ENCODE measurements at regions not wholly inside any gene's neighbourhood (a gene's known extent, or its start where the extent isn't known, plus 50 kb on each side); places are given as distances from the start of the nearest gene placed in this dataset.

DNA sequence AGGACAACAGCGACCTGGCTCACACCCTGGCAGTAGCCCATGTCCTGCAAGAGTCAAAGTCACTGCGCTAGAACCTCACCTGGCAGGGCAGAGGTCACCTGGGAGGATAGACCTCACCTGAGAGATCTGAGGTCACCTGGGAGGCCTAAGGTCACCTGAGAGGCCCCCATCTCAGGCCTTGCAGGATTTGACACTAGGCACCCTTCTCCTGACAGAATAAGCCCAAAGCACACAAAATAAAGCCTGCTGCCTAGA lies 75.2 kb upstream of the SPTLC1 start:
- no peak for DNase-seq
- WGBS, 2 donors: 60 to 65% methylated on average over 2 of the region's 2 CpGs

DNA sequence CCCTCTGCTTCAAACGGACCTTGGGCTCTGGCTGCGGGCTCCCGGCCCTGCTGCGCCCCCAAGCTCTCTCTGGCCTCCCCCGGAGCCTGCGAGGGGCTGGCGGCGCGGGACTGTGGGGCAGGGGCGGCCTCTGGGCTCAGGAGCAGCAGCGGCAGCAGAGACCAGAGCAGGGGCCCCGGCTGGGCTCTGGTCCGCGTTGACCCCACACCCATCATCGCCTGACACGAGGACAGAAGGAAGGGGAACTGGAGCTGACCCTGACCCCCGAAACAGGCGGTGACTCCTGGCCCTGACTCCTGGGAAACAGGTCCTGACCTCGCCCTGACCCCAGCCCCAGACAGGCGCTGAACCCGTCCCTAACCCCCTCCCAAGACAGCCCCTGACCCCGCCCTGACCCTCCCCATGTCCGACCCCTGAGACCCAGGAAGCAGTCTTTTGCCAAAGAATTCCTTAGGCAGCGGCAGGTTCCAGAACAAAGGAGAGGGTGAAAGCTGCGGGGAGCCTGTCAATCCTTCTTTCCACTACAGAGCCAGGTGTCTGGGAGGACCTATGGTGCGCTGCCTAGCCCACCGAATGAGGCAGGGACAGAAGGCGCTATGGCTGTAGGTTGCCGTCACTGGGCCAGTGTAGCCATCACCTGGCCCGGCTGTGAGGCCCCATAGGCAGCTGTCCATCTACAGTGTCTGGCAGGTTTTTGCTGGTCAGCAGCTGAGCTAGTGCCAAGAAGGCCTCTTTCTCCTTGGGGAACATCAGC lies 74.7 kb upstream of the SPTLC1 start:
- H3K9me3 ChIP-seq: no peaks in the 10 kb centered on the region
- WGBS, 2 donors: 62 to 100% methylated on average over 2 to 23 of the region's 30 CpGs
- no peak overlapping the region for H3K27ac ChIP-seq
- no peaks in the 10 kb centered on the region for H3K4me1 ChIP-seq
- intact Hi-C loops (cut with DNase I): no loop called here
- no peak for DNase-seq
- no peak for ATAC-seq
- H3K27me3 ChIP-seq: no peaks in the 10 kb centered on the region
- TF ChIP-seq POLR2A (IDR thresholded peaks at IDR 0.05): no peak
- TF ChIP-seq, protein P1, sequence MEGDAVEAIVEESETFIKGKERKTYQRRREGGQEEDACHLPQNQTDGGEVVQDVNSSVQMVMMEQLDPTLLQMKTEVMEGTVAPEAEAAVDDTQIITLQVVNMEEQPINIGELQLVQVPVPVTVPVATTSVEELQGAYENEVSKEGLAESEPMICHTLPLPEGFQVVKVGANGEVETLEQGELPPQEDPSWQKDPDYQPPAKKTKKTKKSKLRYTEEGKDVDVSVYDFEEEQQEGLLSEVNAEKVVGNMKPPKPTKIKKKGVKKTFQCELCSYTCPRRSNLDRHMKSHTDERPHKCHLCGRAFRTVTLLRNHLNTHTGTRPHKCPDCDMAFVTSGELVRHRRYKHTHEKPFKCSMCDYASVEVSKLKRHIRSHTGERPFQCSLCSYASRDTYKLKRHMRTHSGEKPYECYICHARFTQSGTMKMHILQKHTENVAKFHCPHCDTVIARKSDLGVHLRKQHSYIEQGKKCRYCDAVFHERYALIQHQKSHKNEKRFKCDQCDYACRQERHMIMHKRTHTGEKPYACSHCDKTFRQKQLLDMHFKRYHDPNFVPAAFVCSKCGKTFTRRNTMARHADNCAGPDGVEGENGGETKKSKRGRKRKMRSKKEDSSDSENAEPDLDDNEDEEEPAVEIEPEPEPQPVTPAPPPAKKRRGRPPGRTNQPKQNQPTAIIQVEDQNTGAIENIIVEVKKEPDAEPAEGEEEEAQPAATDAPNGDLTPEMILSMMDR (IDR thresholded peaks at IDR 0.05): no peak
- H3K36me3 ChIP-seq (replicated peaks in 1 of 2; ENCODE audit: insufficient read depth in 1 of 2, low read depth in 2 of 2): no peaks in the 10 kb centered on the region
- no peak overlapping the region for H3K4me3 ChIP-seq

More for the DNA sequence above, 75.2 kb upstream of the SPTLC1 start:
- Histone ChIP-seq H3K4me1 (no peaks in the 10 kb centered on the region), H3K36me3 (replicated peaks in 1 of 2; ENCODE audit: insufficient read depth in 1 of 2, low read depth in 2 of 2) (no peaks in the 10 kb centered on the region), H3K27ac (no peak overlapping the region), H3K4me3 (no peak overlapping the region), H3K9me3 (no peaks in the 10 kb centered on the region), H3K27me3 (no peaks in the 10 kb centered on the region)
- TF ChIP-seq, protein P1 (IDR thresholded peaks at IDR 0.05): no peak
- TF ChIP-seq POLR2A (IDR thresholded peaks at IDR 0.05): no peak
- intact Hi-C loops (cut with DNase I): no loop called here
- ATAC-seq: no peak

DNA sequence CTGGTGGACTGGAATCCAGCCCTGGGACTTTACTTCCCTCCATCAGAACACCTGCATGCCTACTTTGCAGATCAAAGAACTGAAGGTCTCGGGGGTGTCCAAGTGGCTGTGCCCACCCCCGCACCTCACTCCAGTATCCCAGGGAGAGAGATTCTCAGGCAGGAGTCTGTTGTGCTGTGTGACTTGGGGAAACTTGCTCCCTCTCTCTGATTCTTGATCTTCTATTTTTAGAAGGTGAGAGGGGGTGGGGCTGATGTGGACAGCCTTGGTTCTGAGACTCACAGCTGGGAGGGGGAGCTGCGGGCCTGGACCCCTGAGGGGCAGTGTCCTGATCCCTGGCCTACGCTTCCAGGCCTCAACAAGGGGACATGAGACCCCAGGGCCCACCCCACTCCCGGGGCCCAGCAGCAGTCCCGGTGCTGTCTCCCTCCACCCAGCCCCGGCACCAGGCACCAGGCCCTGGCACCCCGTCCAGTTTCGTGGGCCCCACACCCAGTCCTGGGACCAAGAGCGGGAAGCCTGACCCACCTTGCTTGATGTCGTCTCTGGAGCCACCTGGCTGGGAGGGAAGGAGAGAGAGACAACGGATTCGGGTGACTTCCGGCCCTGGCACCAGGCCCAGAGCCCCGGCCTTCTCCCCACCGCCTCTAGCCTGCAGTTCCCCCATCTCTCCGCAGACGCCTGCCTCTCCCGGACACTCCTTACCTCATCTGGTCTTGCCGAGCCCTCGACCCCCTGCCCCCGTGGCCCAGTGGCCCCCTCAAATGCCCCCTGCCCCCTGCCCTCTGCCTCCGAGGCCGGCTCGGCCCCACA lies 74.0 kb upstream of the SPTLC1 start:
- Histone ChIP-seq H3K36me3 (replicated peaks in 1 of 2; ENCODE audit: insufficient read depth in 1 of 2, low read depth in 2 of 2) (no peaks in the 10 kb centered on the region), H3K9me3 (no peaks in the 10 kb centered on the region), H3K4me3 (no peak overlapping the region), H3K27ac (no peak overlapping the region), H3K4me1 (no peaks in the 10 kb centered on the region), H3K27me3 (no peaks in the 10 kb centered on the region)
- TF ChIP-seq, protein P1 (IDR thresholded peaks at IDR 0.05): no peak
- TF ChIP-seq POLR2A (IDR thresholded peaks at IDR 0.05): no peak
- no peak for ATAC-seq
- DNase-seq: no peak
- intact Hi-C loops (cut with DNase I): no loop called here
- WGBS, 2 donors: 61 to 63% methylated on average over 15 to 19 of the region's 25 CpGs

DNA sequence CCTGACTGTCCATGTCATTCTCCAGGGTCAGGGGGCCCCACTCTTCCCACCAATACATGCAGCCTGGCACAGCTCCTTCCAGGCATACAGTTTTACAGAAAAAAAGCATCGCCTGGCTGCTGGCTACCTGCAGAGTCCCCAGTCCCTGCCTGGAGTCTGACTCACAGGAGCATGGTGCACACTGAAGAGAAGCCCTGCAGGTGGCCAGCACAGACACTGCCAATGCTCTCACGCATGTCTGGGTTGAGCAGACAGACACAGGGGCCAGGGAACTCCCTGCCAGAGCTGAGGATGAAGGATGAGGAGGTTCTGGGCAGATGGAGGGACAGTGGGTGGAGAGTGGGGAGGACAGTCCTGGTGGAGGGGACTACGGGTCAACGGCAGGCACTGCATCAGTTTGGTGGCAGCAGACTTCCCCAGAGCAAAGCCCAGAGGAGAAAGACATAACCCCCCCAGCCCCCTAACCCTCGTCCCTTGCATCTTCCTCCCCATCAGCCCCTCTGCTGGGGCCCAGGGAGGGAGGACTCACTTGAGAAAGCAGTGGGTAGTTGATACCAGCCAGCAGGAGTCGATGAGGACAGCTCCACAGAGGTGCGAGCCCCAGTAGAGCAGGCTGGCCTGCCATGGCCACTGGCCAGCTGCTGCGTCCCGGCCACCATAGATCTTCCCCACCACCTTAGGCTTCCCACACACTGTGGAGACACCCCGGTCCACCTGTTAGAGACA lies 72.9 kb upstream of the SPTLC1 start:
- no peak for ATAC-seq
- no peak for TF ChIP-seq POLR2A (IDR thresholded peaks at IDR 0.05)
- TF ChIP-seq, protein P1 (IDR thresholded peaks at IDR 0.05): no peak
- 42 to 75% methylated on average over 4 to 10 of the region's 10 CpGs for WGBS, 2 donors
- Histone ChIP-seq H3K4me1 (no peaks in the 10 kb centered on the region), H3K9me3 (no peaks in the 10 kb centered on the region), H3K27me3 (no peaks in the 10 kb centered on the region), H3K4me3 (no peak overlapping the region), H3K27ac (no peak overlapping the region), H3K36me3 (replicated peaks in 1 of 2; ENCODE audit: insufficient read depth in 1 of 2, low read depth in 2 of 2) (no peaks in the 10 kb centered on the region)
- intact Hi-C loops (cut with DNase I): no loop called here
- no peak for DNase-seq
